ENCODE measurements at regions not wholly inside any gene's neighbourhood (a gene's known extent, or its start where the extent isn't known, plus 50 kb on each side); places are given as distances from the start of the nearest gene placed in this dataset.

DNA sequence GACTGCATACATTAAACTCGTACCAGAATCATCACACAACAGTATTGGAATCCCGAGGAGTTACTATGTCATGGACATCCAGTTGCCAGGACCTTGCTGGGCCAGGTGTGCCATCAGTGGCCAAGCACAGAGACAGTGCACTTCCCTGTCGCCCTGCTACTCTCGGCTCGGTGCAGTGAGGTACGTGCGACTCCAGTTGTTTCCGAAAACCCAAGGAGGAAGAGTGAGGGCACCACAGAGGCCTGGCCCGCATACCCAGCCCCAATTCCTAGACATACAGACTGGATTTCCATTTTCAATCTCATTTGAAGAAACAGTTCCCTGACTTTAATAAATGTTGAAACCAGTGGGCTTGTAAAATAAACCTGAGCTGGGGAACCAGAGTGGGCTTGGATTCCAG, 62.5 kb upstream of the AFDN start:
- TF ChIP-seq SMC3 (conservative IDR thresholded peaks at IDR 0.05; ENCODE audit: poor library complexity) (no peak), EP300 (conservative IDR thresholded peaks at IDR 0.05; ENCODE audit: poor library complexity, severe bottlenecking) (no peak), EZH2 (IDR thresholded peaks at IDR 0.05; ENCODE audit: borderline replicate concordance, insufficient read depth, low read length, poor library complexity, severe bottlenecking) (no peak), POLR2AphosphoS5 (IDR thresholded peaks at IDR 0.05) (no peak)
- TF ChIP-seq, protein P1, sequence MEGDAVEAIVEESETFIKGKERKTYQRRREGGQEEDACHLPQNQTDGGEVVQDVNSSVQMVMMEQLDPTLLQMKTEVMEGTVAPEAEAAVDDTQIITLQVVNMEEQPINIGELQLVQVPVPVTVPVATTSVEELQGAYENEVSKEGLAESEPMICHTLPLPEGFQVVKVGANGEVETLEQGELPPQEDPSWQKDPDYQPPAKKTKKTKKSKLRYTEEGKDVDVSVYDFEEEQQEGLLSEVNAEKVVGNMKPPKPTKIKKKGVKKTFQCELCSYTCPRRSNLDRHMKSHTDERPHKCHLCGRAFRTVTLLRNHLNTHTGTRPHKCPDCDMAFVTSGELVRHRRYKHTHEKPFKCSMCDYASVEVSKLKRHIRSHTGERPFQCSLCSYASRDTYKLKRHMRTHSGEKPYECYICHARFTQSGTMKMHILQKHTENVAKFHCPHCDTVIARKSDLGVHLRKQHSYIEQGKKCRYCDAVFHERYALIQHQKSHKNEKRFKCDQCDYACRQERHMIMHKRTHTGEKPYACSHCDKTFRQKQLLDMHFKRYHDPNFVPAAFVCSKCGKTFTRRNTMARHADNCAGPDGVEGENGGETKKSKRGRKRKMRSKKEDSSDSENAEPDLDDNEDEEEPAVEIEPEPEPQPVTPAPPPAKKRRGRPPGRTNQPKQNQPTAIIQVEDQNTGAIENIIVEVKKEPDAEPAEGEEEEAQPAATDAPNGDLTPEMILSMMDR (IDR thresholded peaks at IDR 0.05; ENCODE audit: poor library complexity, severe bottlenecking): no peak
